ENCODE measurements at regions not wholly inside any gene's neighbourhood (a gene's known extent, or its start where the extent isn't known, plus 50 kb on each side); places are given as distances from the start of the nearest gene placed in this dataset.

GRCh38 chr14:85420707-85421106, 109.2 kb upstream of the FLRT2 start:
- intact Hi-C loops (cut with DNase I), result no loop called here
- WGBS, 4 donors, result 86 to 95% (median 92%) methylated on average over 5 of the region's 5 CpGs
- TF ChIP-seq CTCF (IDR thresholded peaks at IDR 0.05), result no peak
- TF ChIP-seq POLR2A (IDR thresholded peaks at IDR 0.05), result no peak
- H3K4me1 ChIP-seq (replicated peaks in 1 of 2), result no peaks in the 10 kb centered on the region
- no peak overlapping the region for H3K27ac ChIP-seq
- no peaks in the 10 kb centered on the region for H3K36me3 ChIP-seq (replicated peaks in 1 of 2)
- H3K9me3 ChIP-seq (replicated peaks in 1 of 3), result no peaks in the 10 kb centered on the region
- H3K27me3 ChIP-seq, result no peaks in the 10 kb centered on the region
- no peak overlapping the region for H3K4me3 ChIP-seq
- DNase-seq, result no peak

- no peak for TF ChIP-seq CTCF (IDR thresholded peaks at IDR 0.05)
- WGBS, 4 donors, result 83 to 96% (median 89%) methylated on average over 2 to 3 of the region's 3 CpGs
- intact Hi-C loops (cut with DNase I), result no loop called here
Observed at GRCh38 chr14:85421186-85421877, 108.6 kb upstream of the FLRT2 start.

GRCh38 chr14:85423889-85424288, 106.1 kb upstream of the FLRT2 start:
- 90 to 100% (median 94%) methylated on average over 3 of the region's 3 CpGs for WGBS, 4 donors
- Histone ChIP-seq H3K4me3 (no peak overlapping the region), H3K27ac (no peak overlapping the region), H3K27me3 (no peaks in the 10 kb centered on the region), H3K36me3 (replicated peaks in 1 of 2) (no peaks in the 10 kb centered on the region), H3K9me3 (replicated peaks in 1 of 3) (no peaks in the 10 kb centered on the region), H3K4me1 (replicated peaks in 1 of 2) (no peaks in the 10 kb centered on the region)
- intact Hi-C loops (cut with DNase I), result no loop called here
- no peak for DNase-seq
- TF ChIP-seq POLR2A (IDR thresholded peaks at IDR 0.05) (no peak), CTCF (IDR thresholded peaks at IDR 0.05) (no peak)

More at GRCh38 chr14:85421186-85421877, 108.6 kb upstream of the FLRT2 start:
- H3K4me3 ChIP-seq, result no peak overlapping the region
- no peaks in the 10 kb centered on the region for H3K4me1 ChIP-seq (replicated peaks in 1 of 2)
- no peak overlapping the region for H3K27ac ChIP-seq
- no peaks in the 10 kb centered on the region for H3K36me3 ChIP-seq (replicated peaks in 1 of 2)
- no peaks in the 10 kb centered on the region for H3K9me3 ChIP-seq (replicated peaks in 1 of 3)
- no peaks in the 10 kb centered on the region for H3K27me3 ChIP-seq
- DNase-seq, result no peak

GRCh38 chr14:85425507-85425906, 104.4 kb upstream of the FLRT2 start:
- 85 to 92% (median 86%) methylated on average over 3 of the region's 3 CpGs for WGBS, 4 donors
- Histone ChIP-seq H3K4me1 (replicated peaks in 1 of 2) (no peaks in the 10 kb centered on the region), H3K4me3 (no peak overlapping the region), H3K27ac (no peak overlapping the region), H3K9me3 (replicated peaks in 1 of 3) (no peaks in the 10 kb centered on the region), H3K36me3 (replicated peaks in 1 of 2) (no peaks in the 10 kb centered on the region), H3K27me3 (no peaks in the 10 kb centered on the region)
- no peak for DNase-seq
- TF ChIP-seq CTCF (IDR thresholded peaks at IDR 0.05) (no peak), POLR2A (IDR thresholded peaks at IDR 0.05) (no peak)
- intact Hi-C loops (cut with DNase I), result no loop called here
